Stimulated activated memory B cell treated with anti-CD40 and anti-IgM and Interleukin-4, amounts not matched to agents 10 μg/mL and 1 μg/mL and 100 μg/mL, for 72 hours (primary cell): ENCODE measurements at regions not wholly inside any gene's neighbourhood (a gene's known extent, or its start where the extent isn't known, plus 50 kb on each side); places are given as distances from the start of the nearest gene placed in this dataset.

ENCODE experiments used
- ATAC-seq: fragments of 150-1000 bp; cut with Tn5 transposase; 2 replicates; pipeline ENCODE4 v1.10.0; 2021
- H3K27ac Mint-ChIP-seq: one replicate; pipeline ENCODE4 v1.8.0; 2022; ENCODE audit warnings: mild to moderate bottlenecking, mixed read lengths
- H3K27me3 Mint-ChIP-seq: one replicate; pipeline ENCODE4 v1.8.0; 2022; ENCODE audit warnings: mixed read lengths
- H3K36me3 Mint-ChIP-seq: one replicate; pipeline ENCODE4 v1.8.0; 2022; ENCODE audit warnings: mixed read lengths
- H3K4me1 Mint-ChIP-seq: one replicate; pipeline ENCODE4 v1.8.0; 2022; ENCODE audit warnings: mixed read lengths
- H3K4me3 Mint-ChIP-seq: one replicate; pipeline ENCODE4 v1.8.0; 2022; ENCODE audit warnings: mild to moderate bottlenecking, moderate library complexity, mixed read lengths
- H3K9me3 Mint-ChIP-seq: one replicate; pipeline ENCODE4 v1.8.0; 2022; ENCODE audit warnings: mixed read lengths

DNA sequence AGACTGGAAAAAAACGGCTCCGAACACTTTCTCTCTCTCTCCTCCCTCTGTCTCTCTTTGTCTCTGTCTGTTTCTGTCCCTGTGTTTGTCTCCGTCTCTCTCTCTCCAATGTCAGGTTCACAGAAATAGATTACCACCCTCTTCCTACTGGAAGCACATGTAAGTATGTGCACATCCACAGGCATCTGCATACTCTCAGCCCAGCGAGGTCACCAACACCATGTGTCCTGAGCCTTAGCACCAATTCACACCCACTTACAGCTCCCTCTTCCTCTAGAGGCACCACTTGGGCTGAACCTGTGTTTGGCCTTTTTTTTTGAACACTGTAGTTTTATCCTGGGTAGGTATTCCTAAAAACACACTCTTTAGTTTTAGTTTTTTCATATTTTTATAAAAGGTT lies 130.5 kb downstream of the ETS2 start:
- Mint-ChIP-seq H3K4me3 (no peak overlapping the region), H3K27me3 (peaks cover 8% of the 10 kb centered on the region), H3K36me3 (no peaks in the 10 kb centered on the region), H3K4me1 (no peaks in the 10 kb centered on the region), H3K27ac (no peak overlapping the region), H3K9me3 (no peaks in the 10 kb centered on the region)
- ATAC-seq: no peak

DNA sequence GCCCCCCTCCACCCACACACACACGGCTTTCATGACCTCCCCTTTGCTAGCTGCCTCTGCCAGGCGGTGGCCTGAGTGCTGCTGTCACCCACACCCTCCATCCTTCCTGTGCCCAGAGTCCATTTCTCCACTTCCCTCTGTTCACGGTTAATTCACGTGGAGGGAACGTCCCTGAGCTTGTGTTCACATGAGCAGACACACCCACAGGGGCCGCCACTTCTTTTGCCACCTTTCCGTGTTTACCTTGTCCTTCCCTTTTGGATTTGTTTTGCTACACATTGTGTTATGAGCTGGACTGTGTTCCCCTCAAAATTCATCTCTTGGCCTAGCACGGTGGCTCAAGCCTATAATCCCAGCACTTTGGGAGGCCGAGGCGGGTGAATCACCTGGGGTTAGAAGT lies 128.0 kb downstream of the ETS2 start:
- ATAC-seq: no peak
- Mint-ChIP-seq H3K27me3 (peaks cover under 1% of the 10 kb centered on the region), H3K4me3 (no peak overlapping the region), H3K27ac (no peak overlapping the region), H3K4me1 (no peaks in the 10 kb centered on the region), H3K36me3 (no peaks in the 10 kb centered on the region), H3K9me3 (peaks cover 3% of the 10 kb centered on the region)

DNA sequence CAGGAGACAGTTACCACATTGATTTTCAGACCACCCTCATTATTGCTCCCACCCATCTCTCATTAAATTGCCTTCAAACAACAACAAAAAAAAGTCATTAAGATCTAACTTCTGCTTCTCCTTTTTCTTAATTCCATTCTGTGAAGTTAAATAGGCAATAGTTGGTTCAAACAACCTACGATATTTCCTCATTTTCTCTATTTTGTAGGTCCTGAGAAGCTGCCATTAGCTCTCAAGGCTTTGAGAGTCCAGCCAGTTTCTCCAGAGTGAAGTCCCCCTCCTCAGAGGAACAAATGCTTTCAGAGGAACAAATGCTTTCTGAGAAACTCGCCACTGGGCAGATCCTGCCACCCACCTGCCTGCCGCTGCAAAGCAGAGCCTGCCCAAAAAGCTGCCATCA lies 125.6 kb downstream of the ETS2 start:
- no peak overlapping the region for H3K4me3 Mint-ChIP-seq
- H3K36me3 Mint-ChIP-seq: no peaks in the 10 kb centered on the region
- no peaks in the 10 kb centered on the region for H3K4me1 Mint-ChIP-seq

DNA sequence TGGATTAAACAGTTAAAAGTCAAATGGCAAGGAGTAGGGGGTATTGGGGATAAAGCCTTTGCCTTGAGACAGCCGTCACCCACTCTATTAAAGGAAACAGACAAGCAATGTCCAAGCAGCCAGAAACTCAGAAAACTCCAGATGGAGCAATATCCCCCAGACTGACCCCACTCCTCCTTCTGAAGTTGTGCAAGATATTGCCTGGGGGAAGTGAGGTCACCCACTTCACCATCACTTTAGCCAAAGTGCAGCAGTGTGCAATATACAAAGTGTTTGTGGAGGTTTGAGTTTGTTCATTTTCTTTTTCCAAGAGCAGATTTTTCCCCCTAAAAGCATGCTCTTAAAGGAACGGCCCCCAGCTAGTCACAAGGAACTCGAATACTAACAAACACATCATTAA lies 125.1 kb downstream of the ETS2 start:
- Mint-ChIP-seq H3K4me1 (no peaks in the 10 kb centered on the region), H3K9me3 (peaks cover 3% of the 10 kb centered on the region), H3K36me3 (no peaks in the 10 kb centered on the region)

More for the DNA sequence above, 125.6 kb downstream of the ETS2 start:
- peaks cover 3% of the 10 kb centered on the region for H3K9me3 Mint-ChIP-seq
- no peak overlapping the region for H3K27ac Mint-ChIP-seq
- ATAC-seq: no peak
- H3K27me3 Mint-ChIP-seq: peaks cover 19% of the 10 kb centered on the region

DNA sequence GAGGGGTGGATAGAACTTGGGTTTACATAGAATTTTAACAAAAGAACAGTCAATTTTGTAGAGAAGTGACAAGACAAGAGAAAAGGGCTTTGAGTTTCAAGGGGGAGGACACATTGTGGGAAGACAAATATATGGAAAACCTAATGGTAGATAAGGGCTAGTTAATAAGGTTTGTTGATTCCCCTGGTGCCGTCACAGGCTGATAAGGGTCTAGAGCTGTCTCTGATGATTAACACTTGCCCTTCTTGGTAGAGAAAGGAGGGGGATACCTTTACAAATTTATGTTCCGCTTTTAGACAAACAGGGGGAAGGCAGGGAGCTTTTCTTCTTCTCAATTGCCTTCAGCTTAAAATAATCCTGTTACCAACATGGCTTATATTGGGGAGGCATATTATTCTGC lies 124.3 kb downstream of the ETS2 start:
- H3K4me3 Mint-ChIP-seq: no peak overlapping the region
- no peaks in the 10 kb centered on the region for H3K36me3 Mint-ChIP-seq
- no peak for ATAC-seq
- no peak overlapping the region for H3K27ac Mint-ChIP-seq
- H3K9me3 Mint-ChIP-seq: peaks cover 3% of the 10 kb centered on the region
- H3K4me1 Mint-ChIP-seq: no peaks in the 10 kb centered on the region
- peaks cover 31% of the 10 kb centered on the region for H3K27me3 Mint-ChIP-seq

More for the DNA sequence above, 125.1 kb downstream of the ETS2 start:
- H3K27me3 Mint-ChIP-seq: peaks cover 23% of the 10 kb centered on the region
- ATAC-seq: no peak
- no peak overlapping the region for H3K4me3 Mint-ChIP-seq
- no peak overlapping the region for H3K27ac Mint-ChIP-seq

DNA sequence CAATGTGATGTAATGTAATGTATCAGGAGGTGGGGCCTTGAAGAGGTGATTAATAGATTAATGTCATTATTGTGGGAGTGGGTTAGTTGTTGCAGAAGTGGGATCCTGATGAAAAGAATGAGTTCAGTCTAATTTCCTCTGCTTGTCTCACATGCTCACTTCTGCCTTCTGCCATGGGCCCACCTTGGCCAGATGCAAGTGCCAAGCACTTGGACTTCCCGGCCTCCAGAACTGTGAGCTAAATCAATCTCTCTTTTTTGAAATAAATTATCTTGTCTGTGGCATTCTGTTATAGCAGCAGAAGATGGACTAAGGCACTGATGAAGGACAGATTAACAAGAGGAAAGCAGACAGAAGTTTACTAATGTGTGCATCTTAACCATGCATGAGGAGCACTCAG lies 123.9 kb downstream of the ETS2 start:
- H3K9me3 Mint-ChIP-seq: peaks cover 3% of the 10 kb centered on the region
- H3K4me3 Mint-ChIP-seq: no peak overlapping the region
- no peak overlapping the region for H3K27ac Mint-ChIP-seq
- no peaks in the 10 kb centered on the region for H3K36me3 Mint-ChIP-seq
- ATAC-seq: no peak
- H3K27me3 Mint-ChIP-seq: peaks cover 35% of the 10 kb centered on the region
- H3K4me1 Mint-ChIP-seq: no peaks in the 10 kb centered on the region

DNA sequence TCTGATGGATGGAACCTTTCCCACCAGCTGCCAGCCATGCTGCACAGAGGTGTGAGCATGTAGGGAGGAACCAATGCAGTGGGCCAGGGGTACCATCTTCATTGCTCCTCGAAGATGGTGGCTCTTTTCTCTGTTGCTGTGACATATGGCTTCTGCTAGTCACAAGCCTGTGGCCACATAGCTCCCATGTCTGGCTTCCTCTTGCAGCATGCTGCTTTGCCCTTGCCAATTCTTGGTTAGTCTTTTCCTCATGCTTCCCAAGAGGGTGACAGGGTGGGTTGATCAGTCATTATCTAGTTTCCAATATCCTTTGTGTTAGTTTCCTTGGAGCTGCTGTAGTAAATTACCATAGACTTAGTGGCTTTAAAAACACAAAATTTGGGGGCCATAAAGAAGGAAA lies 123.4 kb downstream of the ETS2 start:
- Mint-ChIP-seq H3K36me3 (no peaks in the 10 kb centered on the region), H3K4me3 (no peak overlapping the region), H3K4me1 (no peaks in the 10 kb centered on the region), H3K27ac (no peak overlapping the region), H3K9me3 (peaks cover 3% of the 10 kb centered on the region), H3K27me3 (peaks cover 37% of the 10 kb centered on the region)
- no peak for ATAC-seq

DNA sequence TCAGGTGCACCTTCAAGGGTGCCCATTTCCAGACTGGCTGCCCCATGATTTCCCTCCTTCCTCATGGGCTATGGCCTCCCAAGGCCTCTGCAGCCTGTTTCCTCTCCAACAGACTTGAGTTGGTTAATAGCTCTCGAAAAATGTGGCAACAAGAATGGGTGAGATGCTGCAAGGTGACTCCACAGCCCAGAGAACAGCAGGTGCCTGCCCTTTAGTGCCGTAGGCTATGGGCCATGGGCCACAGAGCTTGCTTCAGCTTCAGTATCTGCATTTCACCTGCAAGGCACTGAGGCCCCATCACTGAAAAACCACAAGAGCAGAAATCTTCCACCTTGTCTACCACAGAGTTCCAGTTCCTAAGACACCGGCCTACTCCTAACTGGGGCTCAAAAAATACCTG lies 122.0 kb downstream of the ETS2 start:
- H3K4me1 Mint-ChIP-seq: no peaks in the 10 kb centered on the region
- peaks cover 5% of the 10 kb centered on the region for H3K9me3 Mint-ChIP-seq
- H3K4me3 Mint-ChIP-seq: no peak overlapping the region
- H3K36me3 Mint-ChIP-seq: no peaks in the 10 kb centered on the region
- peaks cover 39% of the 10 kb centered on the region for H3K27me3 Mint-ChIP-seq
- no peak overlapping the region for H3K27ac Mint-ChIP-seq
- no peak for ATAC-seq

DNA sequence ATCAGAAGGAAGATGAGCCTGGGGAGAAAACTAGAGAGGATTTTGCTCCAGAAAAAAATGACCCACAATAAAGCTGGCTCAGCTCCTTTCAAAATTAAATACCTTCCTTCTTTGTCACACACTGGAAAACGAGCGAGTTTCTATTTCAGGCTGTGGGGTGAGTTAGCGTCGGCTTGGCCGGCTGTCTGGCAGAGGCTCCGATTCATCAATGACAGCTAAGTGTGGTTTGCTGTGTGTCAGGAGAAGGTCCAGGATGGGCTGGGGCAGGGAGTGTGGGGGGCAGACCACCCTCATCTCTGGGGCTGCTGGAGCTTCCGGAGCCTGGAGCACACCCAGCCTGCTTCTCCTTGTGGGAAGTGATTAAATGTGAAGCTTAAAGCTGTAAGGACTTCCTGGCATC lies 120.2 kb downstream of the ETS2 start:
- no peaks in the 10 kb centered on the region for H3K36me3 Mint-ChIP-seq
- H3K4me1 Mint-ChIP-seq: no peaks in the 10 kb centered on the region
- H3K27ac Mint-ChIP-seq: no peak overlapping the region
- peaks cover 57% of the 10 kb centered on the region for H3K27me3 Mint-ChIP-seq
- ATAC-seq: no peak
- peaks cover 9% of the 10 kb centered on the region for H3K9me3 Mint-ChIP-seq
- no peak overlapping the region for H3K4me3 Mint-ChIP-seq

DNA sequence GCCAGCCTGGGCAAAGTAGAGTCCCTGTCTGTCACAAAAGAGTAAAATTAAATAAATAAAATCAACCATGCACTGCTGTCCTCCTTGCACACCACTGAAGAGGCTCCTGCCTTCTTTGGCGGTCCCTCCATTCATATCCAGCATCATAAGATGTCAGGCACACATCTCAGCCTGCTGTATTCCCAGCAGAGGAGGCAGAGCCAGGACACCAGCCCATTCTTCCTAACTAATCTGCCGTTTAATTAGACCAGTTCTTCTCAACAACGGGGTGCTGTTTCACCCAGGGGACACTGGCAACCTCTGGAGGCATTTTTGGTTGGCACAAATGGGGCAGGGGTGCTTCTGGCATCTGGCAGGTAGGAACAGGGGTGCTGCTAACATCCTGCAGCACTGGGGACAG lies 119.7 kb downstream of the ETS2 start:
- Mint-ChIP-seq H3K27me3 (peaks cover 57% of the 10 kb centered on the region), H3K27ac (no peak overlapping the region), H3K36me3 (no peaks in the 10 kb centered on the region)

DNA sequence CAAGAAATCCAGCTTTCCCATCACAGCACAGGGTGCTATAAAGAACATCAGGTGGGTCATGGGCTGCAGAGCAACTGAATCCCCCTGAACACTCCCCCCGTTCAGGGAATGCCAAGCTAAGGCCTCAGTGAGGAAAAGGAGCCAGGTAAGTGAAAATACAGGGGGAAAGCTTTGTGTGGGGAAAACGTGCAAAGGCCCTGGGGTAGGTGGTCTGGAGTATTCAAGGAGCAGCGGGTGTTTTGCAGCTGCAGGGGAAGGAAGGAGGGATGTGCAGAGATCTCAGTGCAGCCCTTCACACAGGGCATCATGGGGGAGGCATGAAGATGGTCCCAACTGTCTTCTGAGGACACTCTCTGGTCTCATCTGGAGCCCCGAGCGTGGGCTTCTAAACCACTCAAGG lies 119.2 kb downstream of the ETS2 start:
- H3K36me3 Mint-ChIP-seq: no peaks in the 10 kb centered on the region
- H3K9me3 Mint-ChIP-seq: peaks cover 8% of the 10 kb centered on the region
- no peak overlapping the region for H3K27ac Mint-ChIP-seq
- ATAC-seq: no peak
- no peaks in the 10 kb centered on the region for H3K4me1 Mint-ChIP-seq
- H3K27me3 Mint-ChIP-seq: peaks cover 60% of the 10 kb centered on the region
- no peak overlapping the region for H3K4me3 Mint-ChIP-seq

More for the DNA sequence above, 119.7 kb downstream of the ETS2 start:
- peaks cover 9% of the 10 kb centered on the region for H3K9me3 Mint-ChIP-seq
- no peak overlapping the region for H3K4me3 Mint-ChIP-seq
- H3K4me1 Mint-ChIP-seq: no peaks in the 10 kb centered on the region
- no peak for ATAC-seq

DNA sequence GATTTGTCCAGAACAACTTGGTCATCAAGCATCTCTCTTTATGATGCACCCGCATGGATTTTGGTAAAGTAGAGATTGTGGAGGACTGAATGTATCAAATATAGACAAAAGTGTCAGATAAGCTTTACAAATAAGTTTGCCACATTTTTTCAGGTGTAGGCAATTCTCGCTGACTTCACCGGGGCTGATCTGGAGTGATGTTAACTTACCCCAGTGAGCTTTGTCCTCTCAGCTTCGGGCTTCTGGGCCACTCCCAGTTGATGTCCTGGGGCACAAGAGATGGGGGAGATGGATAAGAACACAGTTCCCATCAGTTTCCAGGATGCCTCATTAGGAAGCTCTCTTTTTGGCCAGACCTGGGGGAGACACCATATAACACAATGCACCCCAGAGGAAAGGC lies 117.7 kb downstream of the ETS2 start:
- peaks cover 6% of the 10 kb centered on the region for H3K9me3 Mint-ChIP-seq
- peaks cover 63% of the 10 kb centered on the region for H3K27me3 Mint-ChIP-seq
- no peak overlapping the region for H3K4me3 Mint-ChIP-seq
- H3K36me3 Mint-ChIP-seq: no peaks in the 10 kb centered on the region
- no peaks in the 10 kb centered on the region for H3K4me1 Mint-ChIP-seq
- ATAC-seq: no peak
- no peak overlapping the region for H3K27ac Mint-ChIP-seq

DNA sequence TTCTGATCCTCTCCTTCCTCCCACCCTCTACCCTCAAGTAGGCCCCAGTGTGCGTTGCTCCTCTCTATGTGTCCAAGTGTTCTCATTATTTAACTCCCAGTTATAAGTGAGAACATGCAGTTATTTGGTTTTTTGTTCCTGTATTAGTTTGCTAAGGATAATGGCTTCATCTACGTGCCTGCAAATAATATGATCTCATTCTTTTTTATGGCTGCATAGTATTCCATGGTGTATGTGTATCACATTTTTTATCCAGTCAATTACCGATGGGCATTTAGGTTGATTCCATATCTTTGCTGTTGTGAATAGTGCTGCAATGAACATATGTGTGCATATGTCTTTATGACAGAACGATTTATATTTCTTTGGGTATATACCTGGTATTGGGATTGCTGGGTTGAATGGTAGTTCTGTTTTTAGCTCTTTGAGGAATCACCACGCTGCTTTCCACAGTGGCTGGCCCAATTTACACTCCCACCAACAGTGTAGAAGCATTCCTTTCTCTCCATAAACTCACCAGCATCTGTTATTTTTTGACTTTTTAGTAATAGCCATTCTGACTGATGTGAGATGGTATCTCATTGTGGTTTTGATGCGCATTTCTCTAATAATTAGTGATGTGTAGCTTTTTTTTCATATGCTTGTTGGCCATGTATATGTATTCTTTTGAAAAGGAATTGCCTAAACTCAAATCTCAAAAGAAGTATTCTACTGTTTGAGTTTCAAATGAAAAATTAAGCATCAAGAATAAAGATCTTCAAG lies 116.9 kb downstream of the ETS2 start:
- Mint-ChIP-seq H3K36me3 (no peaks in the 10 kb centered on the region), H3K4me3 (no peak overlapping the region), H3K27me3 (peaks cover 57% of the 10 kb centered on the region), H3K9me3 (peaks cover 6% of the 10 kb centered on the region), H3K4me1 (no peaks in the 10 kb centered on the region), H3K27ac (no peak overlapping the region)
- ATAC-seq: no peak

DNA sequence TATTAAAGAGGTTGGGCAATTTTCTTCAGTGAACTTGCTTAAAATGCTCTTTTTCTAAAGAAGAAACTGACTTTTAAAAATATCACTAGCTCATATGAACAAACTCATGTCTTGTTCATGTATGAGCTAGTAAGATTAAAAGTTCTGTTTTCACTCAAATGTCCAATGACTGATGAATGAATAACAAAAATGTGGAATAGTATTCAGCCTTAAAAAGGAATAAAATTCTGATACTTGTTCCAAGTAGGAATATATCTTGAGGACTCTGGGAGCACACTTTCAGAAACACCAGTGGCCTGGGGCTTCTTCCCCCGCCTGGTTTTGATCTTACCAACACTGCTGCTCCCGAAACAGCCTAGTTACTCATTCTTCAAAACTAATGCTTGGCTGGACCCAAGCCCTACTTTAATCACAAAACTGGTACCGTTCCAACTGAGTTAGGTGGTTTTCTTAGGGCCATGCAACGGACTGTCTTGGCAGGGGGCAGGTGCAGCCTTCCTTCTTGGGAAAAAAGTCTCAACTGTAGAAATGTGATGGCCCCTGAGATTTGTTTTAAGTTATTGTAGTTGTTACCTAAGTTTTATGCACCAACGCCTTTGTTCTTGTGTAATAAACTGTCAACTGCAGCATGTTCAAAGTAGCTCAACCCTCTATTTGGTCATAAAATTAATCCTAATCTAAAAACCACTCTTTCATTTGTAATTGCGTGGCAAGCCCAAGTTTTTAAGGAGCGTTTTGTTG lies 116.0 kb downstream of the ETS2 start:
- H3K4me3 Mint-ChIP-seq: no peak overlapping the region
- H3K36me3 Mint-ChIP-seq: no peaks in the 10 kb centered on the region
- peaks cover 6% of the 10 kb centered on the region for H3K9me3 Mint-ChIP-seq
- H3K27me3 Mint-ChIP-seq: peaks cover 50% of the 10 kb centered on the region
- H3K27ac Mint-ChIP-seq: no peak overlapping the region
- ATAC-seq: no peak
- no peaks in the 10 kb centered on the region for H3K4me1 Mint-ChIP-seq

DNA sequence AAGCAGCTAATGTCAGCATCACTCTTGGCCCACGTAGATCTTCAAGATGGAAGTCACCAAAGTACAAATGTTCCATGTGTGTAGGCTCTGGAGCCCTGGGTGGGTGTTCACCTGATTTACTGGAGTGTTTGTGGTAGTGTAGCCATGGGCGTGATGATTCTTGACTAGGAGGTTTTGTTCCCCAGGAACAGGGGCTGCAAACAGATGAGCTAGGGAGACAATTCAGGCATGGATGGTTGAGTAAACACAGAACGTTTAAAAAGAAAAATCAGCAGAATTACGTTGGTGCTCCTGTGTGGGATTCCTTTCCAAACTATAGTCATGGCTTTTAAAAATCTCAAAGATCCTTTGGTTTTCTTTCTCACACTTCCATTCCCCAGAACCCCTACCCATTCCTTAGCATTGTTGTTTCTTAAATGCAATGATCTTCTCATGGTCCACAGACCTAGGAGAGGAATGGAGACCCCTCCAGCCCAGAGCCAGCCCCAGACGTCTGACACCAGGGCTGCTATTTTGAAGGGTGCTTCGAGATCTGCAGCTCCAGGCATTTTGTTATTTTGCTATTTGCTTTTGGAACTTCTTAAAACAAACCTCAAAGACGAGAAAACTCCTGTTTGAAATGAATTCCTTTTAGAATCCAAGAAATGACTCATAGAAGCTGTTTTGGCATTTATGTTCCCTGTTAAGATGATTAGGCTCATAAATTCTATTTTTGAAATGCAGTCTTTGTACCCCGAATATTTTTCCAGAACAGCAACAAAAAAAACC lies 115.1 kb downstream of the ETS2 start:
- no peaks in the 10 kb centered on the region for H3K4me1 Mint-ChIP-seq
- H3K27ac Mint-ChIP-seq: no peak overlapping the region
- no peaks in the 10 kb centered on the region for H3K36me3 Mint-ChIP-seq
- H3K9me3 Mint-ChIP-seq: peaks cover 6% of the 10 kb centered on the region
- H3K4me3 Mint-ChIP-seq: no peak overlapping the region
- ATAC-seq: no peak
- peaks cover 49% of the 10 kb centered on the region for H3K27me3 Mint-ChIP-seq
